ENCODE measurements at regions not wholly inside any gene's neighbourhood (a gene's known extent, or its start where the extent isn't known, plus 50 kb on each side); places are given as distances from the start of the nearest gene placed in this dataset.
A peak's percentile ranks its signal among the peaks of the same experiment; 100 is the strongest.

- DNase-seq: no peak
Measured at GRCh38 chr12:67539946-67540345, 108.6 kb upstream of the DYRK2 start.

DNA sequence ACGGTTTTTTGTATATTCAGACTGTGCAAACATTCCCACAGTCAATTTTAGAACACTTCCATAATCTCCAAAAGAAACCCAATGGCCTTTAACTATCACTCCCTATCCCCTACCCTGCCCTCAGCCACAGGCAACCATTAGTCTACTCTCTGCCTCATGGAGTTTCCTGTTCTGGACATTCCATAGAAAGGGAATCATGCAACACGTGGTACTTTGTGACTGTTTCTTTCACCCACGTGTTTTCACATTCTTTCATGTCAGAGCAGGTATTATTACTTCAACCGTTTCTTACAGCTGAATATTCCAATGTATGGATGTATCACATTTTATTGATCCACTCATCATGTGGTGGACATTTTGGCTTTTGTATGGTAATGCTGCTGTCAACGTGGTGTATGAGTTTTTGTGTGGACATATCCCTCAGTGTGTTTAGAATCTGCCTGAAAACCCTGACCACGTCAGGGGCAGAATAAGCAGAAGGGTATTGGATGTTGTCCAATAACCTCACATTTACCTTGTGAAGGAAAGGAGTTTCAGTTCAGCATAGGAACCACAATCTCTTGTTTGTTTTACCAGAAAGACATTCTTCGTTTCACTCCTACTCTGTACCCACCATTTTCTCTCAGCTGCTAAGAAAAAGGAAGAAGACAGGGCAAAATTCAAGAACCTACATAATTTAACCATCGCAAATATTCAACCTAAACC lies 107.5 kb upstream of the DYRK2 start:
- DNase-seq: no peak

GRCh38 chr12:67541625-67541991 lies 106.9 kb upstream of the DYRK2 start:
- DNase-seq: peak; percentile 12

- no peak for DNase-seq
Measured at GRCh38 chr12:67543021-67543770, 105.3 kb upstream of the DYRK2 start.

- no peak for DNase-seq
Measured at GRCh38 chr12:67545298-67545697, 103.2 kb upstream of the DYRK2 start.

DNA sequence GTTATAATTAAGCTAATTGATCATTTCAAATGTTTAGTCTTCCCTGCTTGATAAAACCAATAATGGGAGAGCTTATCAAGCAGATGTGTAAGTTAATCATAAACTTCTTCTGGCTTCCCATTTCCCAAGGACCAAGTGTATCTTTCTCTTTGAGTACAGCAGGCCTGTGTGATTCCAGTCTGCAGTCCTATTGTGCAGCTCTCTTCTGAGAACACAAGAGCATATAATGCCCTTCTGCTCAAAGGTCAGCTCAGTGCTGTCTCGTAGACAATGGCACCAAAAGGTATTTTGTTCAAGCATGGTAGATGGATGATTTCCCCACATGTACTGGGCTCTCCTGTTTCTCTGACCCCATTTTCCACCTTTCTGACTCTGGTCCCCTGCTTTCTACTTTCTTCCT lies 101.8 kb upstream of the DYRK2 start:
- DNase-seq: no peak

DNA sequence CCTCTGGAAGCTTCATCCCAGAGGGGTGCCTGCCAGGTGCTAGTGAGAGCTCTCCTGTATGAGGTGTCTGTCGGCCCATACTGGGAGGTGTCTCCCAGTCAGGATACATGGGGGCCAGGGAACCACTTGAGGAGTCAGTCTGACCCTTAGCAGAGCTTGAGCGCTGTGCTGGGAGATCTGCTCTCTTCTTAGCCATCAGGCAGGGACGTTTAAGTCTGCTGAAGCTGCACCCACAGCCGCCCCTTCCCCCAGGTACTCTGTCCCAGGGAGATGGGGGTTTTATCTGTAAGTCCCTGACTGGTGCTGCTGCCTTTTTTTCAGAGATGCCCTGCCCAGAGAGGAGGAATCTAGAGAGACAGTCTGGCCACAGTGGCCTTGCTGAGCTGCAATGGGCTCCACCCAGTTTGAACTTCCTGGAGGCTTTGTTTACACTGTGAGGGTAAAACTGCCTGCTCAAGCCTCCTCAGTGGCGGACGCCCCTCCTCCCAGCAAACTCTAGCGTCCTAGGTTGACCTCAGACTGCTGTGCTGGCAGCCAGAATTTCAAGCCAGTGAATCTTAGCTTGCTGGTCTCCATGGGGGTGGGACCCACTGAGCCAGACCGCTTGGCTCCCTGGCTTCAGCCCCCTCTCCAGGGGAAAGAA lies 93.3 kb upstream of the DYRK2 start:
- peak; percentile 49 for DNase-seq

- no peak for DNase-seq
Measured at GRCh38 chr12:67558775-67559174, 89.8 kb upstream of the DYRK2 start.

- no peak for DNase-seq
Measured at GRCh38 chr12:67559751-67560150, 88.8 kb upstream of the DYRK2 start.

DNA sequence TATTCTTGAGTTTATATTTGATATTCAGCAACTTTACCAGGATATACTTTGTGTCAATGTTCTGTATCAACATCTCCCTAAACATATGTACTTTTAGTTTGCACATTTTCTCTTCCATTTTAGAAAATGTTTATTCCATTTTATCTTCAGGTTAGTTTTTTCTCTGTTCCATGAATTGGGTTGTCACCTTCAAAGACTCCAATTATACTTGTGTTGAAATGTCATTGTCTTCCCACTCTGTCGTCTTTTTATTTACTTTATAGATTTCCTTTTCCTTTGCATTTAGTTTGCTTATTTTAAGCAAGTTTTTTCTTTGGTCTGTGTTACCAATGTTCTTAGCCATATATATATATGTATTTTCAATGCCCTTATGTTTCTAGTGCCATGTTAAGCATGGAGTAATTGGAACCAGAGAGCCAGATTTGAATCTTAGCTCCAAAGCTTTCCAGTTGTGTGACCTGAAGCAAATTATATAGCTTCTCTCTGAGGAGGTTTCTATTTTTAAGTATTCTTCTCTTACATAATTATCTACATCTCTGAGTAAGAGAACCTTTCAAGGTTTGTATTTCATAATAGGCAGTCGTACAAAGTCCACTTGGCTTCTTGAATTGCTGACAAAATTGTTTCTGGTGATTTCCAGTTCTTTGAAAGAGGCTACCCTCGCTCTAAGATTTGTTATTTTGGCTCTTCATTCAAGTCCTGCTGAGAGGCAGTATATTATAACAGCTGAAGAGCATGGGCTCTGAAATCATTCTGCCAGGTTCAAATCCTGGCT lies 85.8 kb upstream of the DYRK2 start:
- no peak for DNase-seq

DNA sequence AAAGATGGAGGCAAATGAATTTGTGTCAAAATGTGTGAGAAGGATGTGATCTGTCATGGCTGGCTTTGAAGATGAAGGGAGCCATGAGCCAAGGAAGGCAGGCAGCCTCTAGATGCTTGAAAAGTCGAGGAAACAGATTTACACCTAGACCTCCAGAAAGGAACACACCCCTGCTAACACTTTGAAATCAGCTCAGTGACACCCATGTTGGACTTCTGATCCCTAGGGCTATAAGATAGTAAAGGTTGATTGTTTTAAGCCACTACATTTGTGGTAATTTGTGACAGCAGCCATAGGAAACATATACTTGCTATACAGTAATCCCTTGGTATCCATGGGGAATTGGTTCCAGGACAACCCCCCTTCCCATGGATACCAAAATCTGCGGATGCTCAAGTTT lies 80.5 kb upstream of the DYRK2 start:
- no peak for DNase-seq

DNA sequence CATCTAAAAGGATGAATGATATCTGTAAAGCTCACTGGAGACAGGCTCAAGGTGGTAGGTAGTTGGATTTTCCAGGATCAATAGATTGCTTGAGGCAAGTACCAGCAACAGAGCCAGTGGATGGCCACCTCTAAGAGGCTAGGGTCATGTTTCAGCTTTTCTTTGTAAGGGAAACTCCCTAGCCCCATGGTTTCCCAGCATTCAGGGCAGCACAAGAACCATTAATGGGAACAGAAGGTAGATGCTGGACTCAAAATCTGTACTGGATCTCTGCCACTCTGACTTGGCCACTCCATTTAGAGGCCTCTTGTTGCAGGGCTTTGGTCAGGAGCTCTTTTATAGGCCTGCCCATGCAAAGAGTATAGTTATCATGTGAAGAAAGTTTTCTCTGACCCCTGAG lies 76.1 kb upstream of the DYRK2 start:
- DNase-seq: no peak

GRCh38 chr12:67573566-67573965 lies 75.0 kb upstream of the DYRK2 start:
- DNase-seq: no peak

DNA sequence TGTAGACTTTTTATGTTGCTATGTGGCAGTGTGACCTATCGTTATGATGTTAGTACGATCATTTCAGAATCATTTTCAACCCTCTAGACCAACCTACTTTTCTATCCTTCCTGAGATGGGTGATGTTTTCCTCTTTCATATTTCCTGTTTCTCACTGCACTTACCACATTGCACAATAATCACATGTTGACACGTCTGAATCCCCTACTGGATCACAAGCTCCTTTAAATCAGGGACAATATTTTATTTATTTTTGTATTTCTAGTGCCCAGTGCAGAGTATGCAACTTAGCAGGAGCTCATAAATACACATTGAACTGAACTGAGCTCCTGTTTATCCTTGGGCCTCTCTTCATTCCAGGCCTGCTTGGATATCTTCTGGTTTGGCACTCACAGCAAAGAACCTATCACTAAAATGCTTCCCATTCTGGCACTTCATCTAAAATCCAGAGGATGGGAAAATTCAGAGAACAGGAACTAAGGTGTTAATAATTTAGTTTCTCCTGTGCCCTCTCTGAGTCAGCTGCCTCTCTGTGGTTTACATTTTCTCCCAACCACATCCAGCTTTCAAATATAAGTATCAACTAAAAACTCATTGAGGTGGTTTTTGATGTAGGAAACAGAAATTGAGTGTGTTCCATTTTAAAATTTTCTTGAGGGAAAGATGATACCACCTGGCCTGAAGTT lies 69.4 kb upstream of the DYRK2 start:
- peak; percentile 49 for DNase-seq

- DNase-seq: no peak
Measured at GRCh38 chr12:67579662-67580003, 68.9 kb upstream of the DYRK2 start.

DNA sequence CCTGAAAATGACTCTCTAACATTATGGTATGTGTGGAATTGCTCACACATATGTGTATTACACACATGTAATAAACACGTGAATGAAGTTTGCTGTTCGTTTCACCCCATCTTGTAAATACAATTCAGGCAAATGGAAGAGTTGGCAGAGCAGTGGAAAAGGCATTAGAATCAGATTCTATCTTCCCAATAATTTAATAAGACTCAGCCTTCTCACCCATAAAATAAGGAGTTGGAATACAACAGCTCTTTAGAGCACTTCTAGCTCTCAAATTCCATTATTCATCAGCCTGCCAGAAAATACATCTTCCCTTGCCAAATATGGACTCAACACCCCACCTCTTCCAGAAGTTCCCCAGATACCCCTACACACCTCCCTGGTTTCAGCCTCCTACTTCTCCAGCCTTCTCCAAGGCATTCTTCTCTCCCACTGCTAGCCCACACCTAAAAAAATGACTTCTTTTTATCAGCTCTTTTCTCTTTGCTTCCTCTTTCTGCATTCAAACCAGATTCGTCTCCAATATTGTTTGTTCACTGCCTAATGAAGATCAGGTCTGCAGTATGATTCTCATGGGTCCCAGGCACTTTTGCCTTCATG lies 66.2 kb upstream of the DYRK2 start:
- no peak for DNase-seq

DNA sequence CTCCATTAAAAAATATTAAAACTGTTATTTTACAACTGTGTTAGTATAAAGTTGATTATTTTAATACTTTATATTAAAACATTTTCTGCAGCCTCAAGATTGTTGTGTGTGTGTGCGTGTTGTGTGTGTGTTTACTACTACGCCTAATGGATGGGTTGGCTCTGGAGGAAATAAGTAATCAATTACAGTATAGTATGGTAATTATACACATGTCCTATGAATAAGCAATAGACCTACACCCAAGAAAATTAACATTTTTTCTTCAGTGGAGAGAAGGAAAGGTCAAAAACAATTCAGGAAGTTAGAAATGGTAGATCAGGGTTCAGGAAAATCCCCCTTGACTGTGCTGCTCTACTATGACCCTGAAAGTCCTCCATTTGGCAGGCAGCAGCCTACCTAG lies 65.7 kb upstream of the DYRK2 start:
- no peak for DNase-seq

- DNase-seq: no peak
Measured at GRCh38 chr12:67586951-67587350, 61.6 kb upstream of the DYRK2 start.

DNA sequence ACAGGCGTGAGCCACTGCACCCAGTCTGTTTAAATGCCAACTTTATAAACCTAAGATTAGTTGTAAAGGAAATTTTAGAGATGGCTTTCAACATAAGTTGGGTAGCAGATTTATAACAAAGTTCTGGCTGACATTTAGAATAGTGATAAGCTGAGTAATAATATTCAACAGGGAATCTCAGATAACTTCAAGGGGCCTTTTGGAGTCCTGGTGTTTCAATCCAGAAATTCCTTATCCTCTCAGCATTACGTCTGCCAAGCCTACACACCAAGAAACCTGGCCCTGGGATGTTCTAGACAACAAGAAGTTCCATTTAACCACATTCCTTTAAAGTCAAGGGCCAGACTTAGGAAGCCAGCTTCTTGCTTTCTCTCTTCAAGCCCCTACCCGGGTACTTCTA lies 59.5 kb upstream of the DYRK2 start:
- no peak for DNase-seq

DNA sequence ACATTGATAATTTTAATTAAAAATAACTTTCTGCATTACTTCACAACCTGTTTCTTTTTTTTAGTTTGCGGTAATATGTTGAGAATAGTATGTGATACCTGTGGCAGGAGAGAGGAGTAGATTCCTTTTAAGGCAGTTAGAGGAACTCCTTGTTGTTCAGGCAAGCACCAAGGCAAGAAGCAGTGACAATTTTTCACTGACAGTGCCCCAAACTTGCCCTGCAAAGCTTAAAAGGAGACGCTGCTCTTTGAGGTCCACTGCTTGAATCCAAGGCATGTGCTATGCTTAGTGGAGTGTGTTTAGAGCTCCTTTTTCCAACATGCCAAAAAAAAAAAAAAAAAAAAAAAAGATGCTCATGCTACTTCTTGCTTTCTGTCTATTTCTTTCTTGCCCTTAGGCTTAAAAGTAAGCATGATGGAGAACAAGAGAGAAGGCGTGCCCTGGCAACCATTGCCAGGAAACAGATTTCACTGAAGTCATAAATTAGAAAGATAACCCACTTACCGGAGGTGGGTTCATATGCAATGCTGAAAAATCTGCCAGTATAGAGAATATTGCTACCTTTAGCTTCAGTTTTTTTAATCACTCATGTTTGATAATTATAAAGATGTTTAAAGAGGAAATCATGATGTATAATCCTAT lies 58.3 kb upstream of the DYRK2 start:
- peak; percentile 59 for DNase-seq

GRCh38 chr12:67592228-67593011 lies 56.1 kb upstream of the DYRK2 start:
- DNase-seq: peak; percentile 66
